ENCODE measurements at regions not wholly inside any gene's neighbourhood (a gene's known extent, or its start where the extent isn't known, plus 50 kb on each side); places are given as distances from the start of the nearest gene placed in this dataset.

- TF ChIP-seq CTCF (IDR thresholded peaks at IDR 0.05; ENCODE audit: low read depth, low read length, poor library complexity, severe bottlenecking) (no peak), EZH2phosphoT487 (IDR thresholded peaks at IDR 0.05; ENCODE audit: borderline replicate concordance, low read length) (no peak)
Measured at GRCh38 chr15:46892621-46893160, 824.6 kb upstream of the SEMA6D start.
